ENCODE measurements at regions not wholly inside any gene's neighbourhood (a gene's known extent, or its start where the extent isn't known, plus 50 kb on each side); places are given as distances from the start of the nearest gene placed in this dataset.

DNA sequence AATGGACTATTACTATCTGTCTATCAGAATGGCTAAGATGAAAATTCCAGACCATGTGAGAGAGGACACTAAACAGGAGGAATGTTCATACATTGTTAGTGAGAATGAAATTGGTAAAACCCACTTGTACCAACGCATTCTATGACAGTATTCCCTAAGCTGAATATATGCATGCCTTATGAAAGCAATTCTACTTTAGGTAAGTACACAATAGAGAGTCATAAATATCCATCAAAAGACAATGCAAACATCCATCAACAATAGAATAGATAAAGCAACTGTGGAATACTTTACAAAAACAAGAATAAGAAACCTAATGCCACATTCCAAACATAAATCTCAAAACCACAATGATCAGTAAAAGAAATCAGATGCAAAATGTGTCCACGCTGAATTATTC, 529.3 kb downstream of the ANKRD50 start:
- Histone ChIP-seq H3K27me3 (replicated peaks) (no peaks in the 10 kb centered on the region), H3K4me3 (ENCODE audit: low read depth, low read length) (no peak overlapping the region), H3K36me3 (replicated peaks) (no peaks in the 10 kb centered on the region), H3K27ac (no peak overlapping the region)
- no peak for DNase-seq
- no peak for TF ChIP-seq CTCF (IDR thresholded peaks at IDR 0.05; ENCODE audit: low read depth, low read length, missing control alignments)
- in situ Hi-C loops (cut with HindIII; ENCODE audit: low pct_ligation_motif_present, low sequenced_read_pairs), result no loop called here

DNA sequence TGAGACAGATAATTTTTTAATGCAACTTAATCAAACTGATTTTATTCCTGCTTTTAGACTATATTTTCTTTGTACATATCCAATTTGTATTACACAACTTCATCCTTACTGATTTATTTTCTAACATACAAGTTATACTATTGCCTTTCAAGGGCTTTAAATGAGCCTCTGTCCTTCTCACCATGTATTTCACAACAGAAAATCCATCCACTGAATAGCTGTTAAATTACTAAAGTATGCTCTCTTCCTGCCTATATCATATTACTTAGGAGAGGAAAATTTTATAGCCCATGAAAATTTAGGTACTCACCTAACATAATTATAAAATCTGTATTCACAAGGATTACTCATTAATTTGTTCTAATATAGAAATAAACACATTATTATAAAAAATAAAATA, 528.6 kb downstream of the ANKRD50 start:
- Histone ChIP-seq H3K36me3 (replicated peaks) (no peaks in the 10 kb centered on the region), H3K4me3 (ENCODE audit: low read depth, low read length) (no peak overlapping the region), H3K27me3 (replicated peaks) (no peaks in the 10 kb centered on the region), H3K27ac (no peak overlapping the region)
- in situ Hi-C loops (cut with HindIII; ENCODE audit: low pct_ligation_motif_present, low sequenced_read_pairs), result no loop called here
- no peak for TF ChIP-seq CTCF (IDR thresholded peaks at IDR 0.05; ENCODE audit: low read depth, low read length, missing control alignments)
- DNase-seq, result no peak

DNA sequence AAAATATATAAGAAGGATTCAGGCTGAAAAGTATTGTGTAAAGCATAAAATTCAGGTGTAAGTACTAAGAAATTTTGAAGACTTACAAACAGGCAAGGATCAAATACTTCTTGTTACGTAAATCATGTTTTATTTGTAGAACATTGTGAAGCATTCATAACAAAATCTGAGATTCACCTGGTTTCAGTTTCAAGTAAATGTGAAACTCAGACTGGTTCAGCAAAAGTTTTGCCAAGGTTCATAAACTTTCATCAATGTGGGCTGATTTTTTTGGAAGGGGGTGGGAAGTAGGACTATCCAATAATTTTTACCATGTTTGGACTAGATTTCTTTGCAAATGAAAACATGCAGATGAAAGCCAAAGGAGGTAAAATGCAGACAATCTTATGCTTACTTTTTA, 527.7 kb downstream of the ANKRD50 start:
- H3K36me3 ChIP-seq (replicated peaks), result no peaks in the 10 kb centered on the region
- no peak overlapping the region for H3K4me3 ChIP-seq (ENCODE audit: low read depth, low read length)
- H3K27me3 ChIP-seq (replicated peaks), result no peaks in the 10 kb centered on the region
- no peak for DNase-seq
- TF ChIP-seq CTCF (IDR thresholded peaks at IDR 0.05; ENCODE audit: low read depth, low read length, missing control alignments), result no peak
- no peak overlapping the region for H3K27ac ChIP-seq
- in situ Hi-C loops (cut with HindIII; ENCODE audit: low pct_ligation_motif_present, low sequenced_read_pairs), result no loop called here

DNA sequence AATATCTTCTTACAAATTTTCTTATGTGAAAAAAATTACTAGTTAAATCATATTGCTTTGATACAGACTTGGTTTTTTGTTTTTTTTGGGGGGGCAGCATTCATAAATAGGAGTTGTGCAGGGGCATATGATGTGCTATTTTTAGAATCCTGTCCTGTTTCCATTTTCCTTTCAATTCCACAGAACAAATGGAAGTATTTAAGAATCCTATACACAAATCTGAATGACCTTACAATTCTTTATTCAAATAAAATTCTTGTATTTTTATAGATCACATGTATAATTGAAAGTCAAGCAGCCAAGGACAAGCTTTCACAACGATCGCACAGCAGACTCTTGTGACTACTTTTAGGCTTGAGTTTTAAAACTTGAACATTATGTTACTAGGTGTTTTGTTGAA, 523.9 kb downstream of the ANKRD50 start:
- in situ Hi-C loops (cut with HindIII; ENCODE audit: low pct_ligation_motif_present, low sequenced_read_pairs), result no loop called here
- no peak for TF ChIP-seq CTCF (IDR thresholded peaks at IDR 0.05; ENCODE audit: low read depth, low read length, missing control alignments)

DNA sequence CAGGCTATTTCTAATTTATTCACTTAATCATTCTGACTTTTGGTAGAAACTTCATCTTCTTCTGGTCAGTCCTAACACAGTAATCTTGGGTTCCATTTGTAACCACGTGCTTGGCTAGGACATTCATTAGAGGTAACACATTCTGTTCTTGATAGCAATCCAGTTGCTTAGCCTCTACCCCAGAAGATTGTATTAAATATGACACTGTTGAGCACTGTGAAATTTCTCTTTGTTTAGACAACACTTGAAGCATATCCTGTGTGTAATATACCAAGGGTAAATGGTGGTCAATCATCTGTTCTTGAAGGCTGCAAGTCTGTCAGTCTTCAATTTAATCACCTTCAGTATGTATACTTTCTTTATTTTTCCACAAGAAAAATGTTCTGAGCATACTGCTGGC, 523.0 kb downstream of the ANKRD50 start:
- no peaks in the 10 kb centered on the region for H3K36me3 ChIP-seq (replicated peaks)
- no peak overlapping the region for H3K27ac ChIP-seq
- TF ChIP-seq CTCF (IDR thresholded peaks at IDR 0.05; ENCODE audit: low read depth, low read length, missing control alignments), result no peak
- no peak overlapping the region for H3K4me3 ChIP-seq (ENCODE audit: low read depth, low read length)
- no peak for DNase-seq
- no peaks in the 10 kb centered on the region for H3K27me3 ChIP-seq (replicated peaks)
- in situ Hi-C loops (cut with HindIII; ENCODE audit: low pct_ligation_motif_present, low sequenced_read_pairs), result no loop called here

More for the DNA sequence above, 523.9 kb downstream of the ANKRD50 start:
- DNase-seq, result no peak
- no peaks in the 10 kb centered on the region for H3K36me3 ChIP-seq (replicated peaks)
- H3K27me3 ChIP-seq (replicated peaks), result no peaks in the 10 kb centered on the region
- no peak overlapping the region for H3K4me3 ChIP-seq (ENCODE audit: low read depth, low read length)
- no peak overlapping the region for H3K27ac ChIP-seq

- no peak overlapping the region for H3K4me3 ChIP-seq (ENCODE audit: low read depth, low read length)
- no peak for DNase-seq
- no peaks in the 10 kb centered on the region for H3K27me3 ChIP-seq (replicated peaks)
- in situ Hi-C loops (cut with HindIII; ENCODE audit: low pct_ligation_motif_present, low sequenced_read_pairs), result no loop called here
- H3K36me3 ChIP-seq (replicated peaks), result no peaks in the 10 kb centered on the region
- no peak overlapping the region for H3K27ac ChIP-seq
- TF ChIP-seq CTCF (IDR thresholded peaks at IDR 0.05; ENCODE audit: low read depth, low read length, missing control alignments), result no peak
Observed at GRCh38 chr4:124191329-124191728, 521.2 kb downstream of the ANKRD50 start.

Measured in brain microvascular endothelial cell (primary cell).